ENCODE measurements at regions not wholly inside any gene's neighbourhood (a gene's known extent, or its start where the extent isn't known, plus 50 kb on each side); places are given as distances from the start of the nearest gene placed in this dataset.

DNA sequence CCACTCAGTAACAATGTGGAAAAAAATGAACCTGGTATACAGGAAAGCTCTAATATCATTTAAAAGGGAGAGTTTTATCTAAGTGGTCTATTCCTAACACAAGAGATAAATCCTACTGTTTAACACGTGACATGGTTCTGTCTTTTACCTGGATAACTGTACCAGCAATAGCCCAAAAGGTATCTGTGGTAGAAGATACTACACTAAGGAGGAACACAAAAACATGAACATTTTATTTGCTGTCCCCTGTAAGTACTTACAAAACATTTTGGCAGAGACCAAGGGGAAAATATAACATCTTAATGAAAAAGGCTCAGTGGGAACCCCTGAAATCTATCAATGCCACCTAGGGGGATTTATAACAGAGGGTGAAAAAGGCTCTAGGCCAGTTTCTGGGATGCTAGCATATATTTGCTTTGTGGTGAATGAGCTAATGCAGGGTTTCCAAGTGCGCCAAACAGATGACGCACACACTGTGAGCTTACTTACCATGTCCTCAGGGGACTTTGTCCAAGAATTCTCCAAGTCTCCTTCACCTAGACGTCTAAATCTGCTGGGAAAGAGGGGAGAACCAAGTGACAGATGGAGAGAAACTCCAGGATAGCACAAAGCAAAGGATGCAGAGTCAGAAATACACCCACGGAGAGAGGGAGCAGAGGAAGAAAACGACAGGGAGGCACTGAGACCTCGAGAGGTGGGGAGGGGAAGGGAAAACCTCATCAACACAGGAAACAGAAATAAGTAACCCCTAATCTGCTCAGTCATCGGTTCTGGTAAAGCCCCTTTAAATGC lies 112.5 kb upstream of the PRNP start:
- Histone ChIP-seq H3K27me3 (ENCODE audit: control insufficient read depth, insufficient read depth, low read length) (no peaks in the 10 kb centered on the region), H4K20me1 (ENCODE audit: control insufficient read depth, extremely low read depth, insufficient read depth, low read length) (no peaks in the 10 kb centered on the region), H3K4me3 (replicated peaks in 1 of 4; ENCODE audit: control extremely low read depth in 1 of 4, insufficient read depth in 1 of 4, low read depth in 3 of 4, low read length in 4 of 4) (peak overlapping the region in 1 of 4 experiments; percentile 19), H3K9me3 (ENCODE audit: control insufficient read depth, insufficient read depth, low read depth, low read length) (no peaks in the 10 kb centered on the region), H3K4me1 (ENCODE audit: control insufficient read depth, extremely low read depth, insufficient read depth, low read length) (peaks cover 8% of the 10 kb centered on the region), H2AFZ (ENCODE audit: low read length) (peak overlapping the region; percentile 60), H3K27ac (ENCODE audit: insufficient read depth, low read length) (peak overlapping the region; percentile 84), H3K9ac (ENCODE audit: insufficient read depth, low read length) (peak overlapping the region; percentile 25), H3K36me3 (ENCODE audit: control insufficient read depth, insufficient read depth, low read length) (no peaks in the 10 kb centered on the region), H3K4me2 (ENCODE audit: extremely low read depth, insufficient read depth, low read length) (peak overlapping the region; percentile 64), H3K79me2 (ENCODE audit: control insufficient read depth, insufficient read depth, low read length) (no peaks in the 10 kb centered on the region)
- peak; percentile 98 to 99 for DNase-seq (ENCODE audit: low read depth in 2 of 2)
- TF ChIP-seq, protein P1, sequence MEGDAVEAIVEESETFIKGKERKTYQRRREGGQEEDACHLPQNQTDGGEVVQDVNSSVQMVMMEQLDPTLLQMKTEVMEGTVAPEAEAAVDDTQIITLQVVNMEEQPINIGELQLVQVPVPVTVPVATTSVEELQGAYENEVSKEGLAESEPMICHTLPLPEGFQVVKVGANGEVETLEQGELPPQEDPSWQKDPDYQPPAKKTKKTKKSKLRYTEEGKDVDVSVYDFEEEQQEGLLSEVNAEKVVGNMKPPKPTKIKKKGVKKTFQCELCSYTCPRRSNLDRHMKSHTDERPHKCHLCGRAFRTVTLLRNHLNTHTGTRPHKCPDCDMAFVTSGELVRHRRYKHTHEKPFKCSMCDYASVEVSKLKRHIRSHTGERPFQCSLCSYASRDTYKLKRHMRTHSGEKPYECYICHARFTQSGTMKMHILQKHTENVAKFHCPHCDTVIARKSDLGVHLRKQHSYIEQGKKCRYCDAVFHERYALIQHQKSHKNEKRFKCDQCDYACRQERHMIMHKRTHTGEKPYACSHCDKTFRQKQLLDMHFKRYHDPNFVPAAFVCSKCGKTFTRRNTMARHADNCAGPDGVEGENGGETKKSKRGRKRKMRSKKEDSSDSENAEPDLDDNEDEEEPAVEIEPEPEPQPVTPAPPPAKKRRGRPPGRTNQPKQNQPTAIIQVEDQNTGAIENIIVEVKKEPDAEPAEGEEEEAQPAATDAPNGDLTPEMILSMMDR (conservative IDR thresholded peaks at IDR 0.05 in 1 of 2, IDR thresholded peaks at IDR 0.05 in 1 of 2; ENCODE audit: low read depth in 1 of 2, low read length in 2 of 2): no peak
- TF ChIP-seq EZH2 (IDR thresholded peaks at IDR 0.05; ENCODE audit: low read length, missing control alignments): no peak

DNA sequence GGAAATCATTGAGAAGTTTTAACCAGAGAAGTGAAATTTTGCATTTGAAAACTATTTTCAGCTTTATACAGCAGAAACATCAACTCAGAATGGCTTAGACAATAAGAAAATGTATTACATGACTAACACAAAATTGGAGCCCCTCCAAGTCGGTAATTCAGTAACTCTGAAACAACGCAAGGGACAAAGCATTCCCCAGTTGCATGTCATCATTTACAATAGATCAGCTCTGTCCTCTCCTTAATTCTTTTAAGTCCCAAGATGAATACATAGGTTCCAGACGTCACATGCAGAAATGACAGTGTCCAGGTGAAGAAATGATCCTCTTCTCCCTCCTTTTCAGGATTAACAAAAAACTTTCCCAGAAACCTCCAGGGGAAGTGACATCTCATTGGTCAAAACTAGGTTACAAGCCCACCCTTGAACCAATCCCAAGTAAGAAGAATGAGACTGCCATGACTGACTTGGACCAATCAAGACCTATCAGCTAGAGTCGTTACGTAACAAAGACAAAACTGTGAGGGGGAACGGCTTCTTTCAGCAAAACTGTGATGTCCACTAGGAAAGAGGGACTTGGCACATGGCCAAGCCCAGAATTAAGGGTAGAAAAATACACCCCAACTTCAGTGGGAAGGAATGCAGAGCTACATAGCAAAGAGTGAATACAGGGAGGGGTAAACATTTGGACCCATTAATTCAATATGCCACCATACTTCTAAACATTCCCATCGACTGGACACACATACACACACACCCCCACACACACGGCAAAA lies 114.3 kb upstream of the PRNP start:
- H3K27me3 ChIP-seq (ENCODE audit: control insufficient read depth, insufficient read depth, low read length): no peaks in the 10 kb centered on the region
- H3K4me3 ChIP-seq (replicated peaks in 1 of 4; ENCODE audit: control extremely low read depth in 1 of 4, insufficient read depth in 1 of 4, low read depth in 3 of 4, low read length in 4 of 4): no peak overlapping the region
- H3K9ac ChIP-seq (ENCODE audit: insufficient read depth, low read length): no peak overlapping the region
- H3K36me3 ChIP-seq (ENCODE audit: control insufficient read depth, insufficient read depth, low read length): no peaks in the 10 kb centered on the region
- no peak overlapping the region for H3K4me2 ChIP-seq (ENCODE audit: extremely low read depth, insufficient read depth, low read length)
- TF ChIP-seq, protein P1 (conservative IDR thresholded peaks at IDR 0.05 in 1 of 2, IDR thresholded peaks at IDR 0.05 in 1 of 2; ENCODE audit: low read depth in 1 of 2, low read length in 2 of 2): no peak
- no peak for TF ChIP-seq EZH2 (IDR thresholded peaks at IDR 0.05; ENCODE audit: low read length, missing control alignments)
- no peak overlapping the region for H2AFZ ChIP-seq (ENCODE audit: low read length)
- no peaks in the 10 kb centered on the region for H3K9me3 ChIP-seq (ENCODE audit: control insufficient read depth, insufficient read depth, low read depth, low read length)
- H3K79me2 ChIP-seq (ENCODE audit: control insufficient read depth, insufficient read depth, low read length): no peaks in the 10 kb centered on the region
- H3K4me1 ChIP-seq (ENCODE audit: control insufficient read depth, extremely low read depth, insufficient read depth, low read length): peaks cover 8% of the 10 kb centered on the region
- no peaks in the 10 kb centered on the region for H4K20me1 ChIP-seq (ENCODE audit: control insufficient read depth, extremely low read depth, insufficient read depth, low read length)
- peak in 1 of 2 donors; percentile 73 for DNase-seq (ENCODE audit: low read depth in 2 of 2)
- no peak overlapping the region for H3K27ac ChIP-seq (ENCODE audit: insufficient read depth, low read length)

DNA sequence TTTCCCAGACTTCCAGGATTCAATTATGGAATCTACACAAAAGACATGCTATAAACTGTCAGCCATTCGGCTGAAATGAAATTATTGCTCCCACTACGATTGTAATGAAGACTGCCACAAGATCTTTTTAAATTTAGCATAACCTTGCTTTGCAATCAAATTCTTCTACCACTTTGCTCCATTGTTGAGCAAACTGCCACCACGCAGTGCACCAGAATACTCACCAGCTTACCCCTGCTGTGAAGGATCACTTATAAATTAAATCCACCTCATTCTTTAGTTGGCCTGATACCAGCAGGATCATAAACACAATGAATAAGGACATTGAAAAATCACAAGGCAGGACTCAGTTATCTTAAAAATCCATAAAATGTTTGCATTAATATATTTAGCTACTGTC lies 116.4 kb upstream of the PRNP start:
- Histone ChIP-seq H3K4me2 (ENCODE audit: extremely low read depth, insufficient read depth, low read length) (no peak overlapping the region), H3K36me3 (ENCODE audit: control insufficient read depth, insufficient read depth, low read length) (no peaks in the 10 kb centered on the region), H2AFZ (ENCODE audit: low read length) (no peak overlapping the region), H3K27ac (ENCODE audit: insufficient read depth, low read length) (no peak overlapping the region), H3K79me2 (ENCODE audit: control insufficient read depth, insufficient read depth, low read length) (no peaks in the 10 kb centered on the region), H3K4me3 (replicated peaks in 1 of 4; ENCODE audit: control extremely low read depth in 1 of 4, insufficient read depth in 1 of 4, low read depth in 3 of 4, low read length in 4 of 4) (no peak overlapping the region), H3K27me3 (ENCODE audit: control insufficient read depth, insufficient read depth, low read length) (no peaks in the 10 kb centered on the region), H3K9ac (ENCODE audit: insufficient read depth, low read length) (no peak overlapping the region), H3K4me1 (ENCODE audit: control insufficient read depth, extremely low read depth, insufficient read depth, low read length) (peaks cover 8% of the 10 kb centered on the region), H4K20me1 (ENCODE audit: control insufficient read depth, extremely low read depth, insufficient read depth, low read length) (no peaks in the 10 kb centered on the region), H3K9me3 (ENCODE audit: control insufficient read depth, insufficient read depth, low read depth, low read length) (no peaks in the 10 kb centered on the region)
- TF ChIP-seq, protein P1 (conservative IDR thresholded peaks at IDR 0.05 in 1 of 2, IDR thresholded peaks at IDR 0.05 in 1 of 2; ENCODE audit: low read depth in 1 of 2, low read length in 2 of 2): no peak
- TF ChIP-seq EZH2 (IDR thresholded peaks at IDR 0.05; ENCODE audit: low read length, missing control alignments): no peak
- no peak for DNase-seq (ENCODE audit: low read depth in 2 of 2)

Data from fibroblast of lung (primary cell).